SK-N-SH treated with all-trans-retinoic acid at 6 μM for 48 hours (cell line): ENCODE measurements at regions not wholly inside any gene's neighbourhood (a gene's known extent, or its start where the extent isn't known, plus 50 kb on each side); places are given as distances from the start of the nearest gene placed in this dataset.

Experiments
- ISL1 ChIP-seq: fragments of 250-450 bp; sonication (Bioruptor Pico); IDR thresholded peaks from 2 replicates; pipeline ENCODE4 v2.1.2; 2022; ENCODE audit warnings: mild to moderate bottlenecking, moderate library complexity
- ZNF565 ChIP-seq: fragments of 450-650 bp; formaldehyde crosslinking; conservative IDR thresholded peaks from 2 replicates; pipeline ENCODE4 v1.5.0; 2020; ENCODE audit warnings: low read depth, mild to moderate bottlenecking, moderate library complexity
- TF ChIP-seq, protein P1 (sequence below): fragments of 250-450 bp; sonication (Bioruptor Pico); IDR thresholded peaks from 2 replicates; pipeline ENCODE4 v1.5.1; 2020; ENCODE audit warnings: low read depth, mild to moderate bottlenecking, moderate library complexity
- TF ChIP-seq, protein P2 (sequence below): fragments of 250-450 bp; sonication (Bioruptor Pico); IDR thresholded peaks from 2 replicates; pipeline ENCODE4 v1.8.0; 2021; ENCODE audit warnings: low read depth, mild to moderate bottlenecking, moderate library complexity, borderline replicate concordance

DNA sequence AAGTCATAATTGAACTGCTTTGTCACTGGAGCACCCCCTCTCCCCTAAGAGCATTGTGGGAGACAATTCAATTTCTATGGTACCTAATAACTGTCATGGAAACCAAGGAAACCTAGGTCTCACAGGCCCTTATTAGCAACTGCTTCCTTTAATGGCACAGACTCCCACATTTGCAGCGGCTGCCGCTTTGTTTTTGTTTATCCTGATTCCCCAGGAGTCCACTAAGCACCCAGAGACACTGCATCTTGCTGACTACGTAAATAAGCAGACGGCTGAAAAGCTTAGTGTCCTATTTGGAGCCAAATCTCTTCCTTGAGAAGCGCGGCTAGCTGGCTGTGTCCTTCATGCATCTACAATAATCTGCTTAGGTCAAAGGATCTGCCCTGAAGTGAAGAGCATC is 494.4 kb downstream of the TMA16 start:
- TF ChIP-seq ISL1 (no peak), ZNF565 (CRISPR knock-in tag) (no peak)
- TF ChIP-seq, protein P1, sequence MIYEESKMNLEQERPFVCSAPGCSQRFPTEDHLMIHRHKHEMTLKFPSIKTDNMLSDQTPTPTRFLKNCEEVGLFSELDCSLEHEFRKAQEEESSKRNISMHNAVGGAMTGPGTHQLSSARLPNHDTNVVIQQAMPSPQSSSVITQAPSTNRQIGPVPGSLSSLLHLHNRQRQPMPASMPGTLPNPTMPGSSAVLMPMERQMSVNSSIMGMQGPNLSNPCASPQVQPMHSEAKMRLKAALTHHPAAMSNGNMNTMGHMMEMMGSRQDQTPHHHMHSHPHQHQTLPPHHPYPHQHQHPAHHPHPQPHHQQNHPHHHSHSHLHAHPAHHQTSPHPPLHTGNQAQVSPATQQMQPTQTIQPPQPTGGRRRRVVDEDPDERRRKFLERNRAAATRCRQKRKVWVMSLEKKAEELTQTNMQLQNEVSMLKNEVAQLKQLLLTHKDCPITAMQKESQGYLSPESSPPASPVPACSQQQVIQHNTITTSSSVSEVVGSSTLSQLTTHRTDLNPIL (CRISPR knock-in tag), result no peak
- TF ChIP-seq, protein P2, sequence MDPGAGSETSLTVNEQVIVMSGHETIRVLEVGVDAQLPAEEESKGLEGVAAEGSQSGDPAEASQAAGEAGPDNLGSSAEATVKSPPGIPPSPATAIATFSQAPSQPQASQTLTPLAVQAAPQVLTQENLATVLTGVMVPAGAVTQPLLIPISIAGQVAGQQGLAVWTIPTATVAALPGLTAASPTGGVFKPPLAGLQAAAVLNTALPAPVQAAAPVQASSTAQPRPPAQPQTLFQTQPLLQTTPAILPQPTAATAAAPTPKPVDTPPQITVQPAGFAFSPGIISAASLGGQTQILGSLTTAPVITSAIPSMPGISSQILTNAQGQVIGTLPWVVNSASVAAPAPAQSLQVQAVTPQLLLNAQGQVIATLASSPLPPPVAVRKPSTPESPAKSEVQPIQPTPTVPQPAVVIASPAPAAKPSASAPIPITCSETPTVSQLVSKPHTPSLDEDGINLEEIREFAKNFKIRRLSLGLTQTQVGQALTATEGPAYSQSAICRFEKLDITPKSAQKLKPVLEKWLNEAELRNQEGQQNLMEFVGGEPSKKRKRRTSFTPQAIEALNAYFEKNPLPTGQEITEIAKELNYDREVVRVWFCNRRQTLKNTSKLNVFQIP, result no peak
